Calu3 (cell line): ENCODE measurements at regions not wholly inside any gene's neighbourhood (a gene's known extent, or its start where the extent isn't known, plus 50 kb on each side); places are given as distances from the start of the nearest gene placed in this dataset.

Source experiments
- BruUV-seq: library from RNA; stranded (reverse); fragments of 400-500 nt; replicated peaks from 2 replicates; lab custom pipeline; 2021; lab: Mats Ljungman, UMichigan
- CTCF ChIA-PET: fragments of 300-600 bp; sonication (Branson Sonifier 250); formaldehyde crosslinking; loops from one replicate; lab custom pipeline; 2022; ENCODE audit warnings: antibody characterized with exemption; lab: Charles Lee
- DNase-seq: peaks from one replicate; pipeline ENCODE4 v3.0.0; 2022
- H3K27ac Mint-ChIP-seq: one replicate; pipeline ENCODE4 v1.8.0; 2022; ENCODE audit warnings: mixed read lengths; ENCODE audit not compliant: unreplicated experiment
- H3K27me3 Mint-ChIP-seq: one replicate; pipeline ENCODE4 v1.8.0; 2022; ENCODE audit warnings: mixed read lengths; ENCODE audit not compliant: unreplicated experiment
- H3K36me3 Mint-ChIP-seq: one replicate; pipeline ENCODE4 v1.8.0; 2022; ENCODE audit warnings: mild to moderate bottlenecking, moderate library complexity, mixed read lengths; ENCODE audit not compliant: insufficient read depth, unreplicated experiment
- H3K4me1 Mint-ChIP-seq: one replicate; pipeline ENCODE4 v1.8.0; 2022; ENCODE audit warnings: mild to moderate bottlenecking, low read depth, mixed read lengths; ENCODE audit not compliant: unreplicated experiment
- H3K4me3 Mint-ChIP-seq: one replicate; pipeline ENCODE4 v1.8.0; 2022; ENCODE audit warnings: mild to moderate bottlenecking, low read depth, moderate library complexity, mixed read lengths; ENCODE audit not compliant: unreplicated experiment
- H3K9me3 Mint-ChIP-seq: one replicate; pipeline ENCODE4 v1.8.0; 2022; ENCODE audit warnings: low read depth, mixed read lengths; ENCODE audit not compliant: unreplicated experiment
- intact Hi-C: fragments of 100-400 bp; cut with micrococcal nuclease; formaldehyde crosslinking; loops from one replicate; pipeline ENCODE4 v1.10.0; 2022; ENCODE audit not compliant: unreplicated experiment
- TF ChIP-seq, protein P1 (sequence below): fragments of 200-600 bp; IDR thresholded peaks from one replicate; pipeline ENCODE4 v1.8.0; 2022; ENCODE audit warnings: antibody characterized with exemption; ENCODE audit not compliant: unreplicated experiment

DNA sequence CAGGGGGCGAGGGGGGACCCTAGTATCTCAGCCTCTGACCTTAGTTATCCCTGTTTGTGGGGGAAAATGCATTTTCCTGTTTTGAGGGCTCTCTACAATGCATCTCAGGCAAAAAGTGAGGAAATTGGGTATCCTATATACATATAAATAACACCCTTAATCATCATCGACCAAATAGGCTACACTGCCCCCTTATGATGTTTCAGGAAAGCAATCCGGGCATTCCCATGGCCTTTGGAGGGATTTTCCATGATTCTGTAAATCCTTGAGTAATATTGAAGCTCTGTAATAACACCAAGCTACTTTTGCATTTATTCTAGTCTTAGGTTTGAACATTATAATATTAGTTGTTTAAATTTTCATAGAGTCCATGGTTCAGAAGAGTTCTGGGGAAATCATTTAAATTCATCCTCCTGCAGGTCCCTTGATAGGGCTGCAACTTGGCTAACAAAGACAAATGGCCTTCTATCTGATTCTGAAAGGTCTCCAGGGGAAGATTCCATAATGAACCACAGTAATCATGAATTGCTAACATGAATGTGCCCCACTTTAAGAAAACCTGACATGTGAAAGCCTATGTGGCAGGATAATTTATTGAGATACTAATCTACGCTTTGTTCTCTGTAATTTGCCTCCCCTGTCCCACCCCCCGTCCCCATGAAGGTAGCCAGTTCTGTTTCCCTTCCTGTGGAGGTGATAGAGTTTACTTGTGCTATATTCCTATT is 91.5 kb upstream of the SCOC start:
- TF ChIP-seq, protein P1, sequence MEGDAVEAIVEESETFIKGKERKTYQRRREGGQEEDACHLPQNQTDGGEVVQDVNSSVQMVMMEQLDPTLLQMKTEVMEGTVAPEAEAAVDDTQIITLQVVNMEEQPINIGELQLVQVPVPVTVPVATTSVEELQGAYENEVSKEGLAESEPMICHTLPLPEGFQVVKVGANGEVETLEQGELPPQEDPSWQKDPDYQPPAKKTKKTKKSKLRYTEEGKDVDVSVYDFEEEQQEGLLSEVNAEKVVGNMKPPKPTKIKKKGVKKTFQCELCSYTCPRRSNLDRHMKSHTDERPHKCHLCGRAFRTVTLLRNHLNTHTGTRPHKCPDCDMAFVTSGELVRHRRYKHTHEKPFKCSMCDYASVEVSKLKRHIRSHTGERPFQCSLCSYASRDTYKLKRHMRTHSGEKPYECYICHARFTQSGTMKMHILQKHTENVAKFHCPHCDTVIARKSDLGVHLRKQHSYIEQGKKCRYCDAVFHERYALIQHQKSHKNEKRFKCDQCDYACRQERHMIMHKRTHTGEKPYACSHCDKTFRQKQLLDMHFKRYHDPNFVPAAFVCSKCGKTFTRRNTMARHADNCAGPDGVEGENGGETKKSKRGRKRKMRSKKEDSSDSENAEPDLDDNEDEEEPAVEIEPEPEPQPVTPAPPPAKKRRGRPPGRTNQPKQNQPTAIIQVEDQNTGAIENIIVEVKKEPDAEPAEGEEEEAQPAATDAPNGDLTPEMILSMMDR = no peak
- Mint-ChIP-seq H3K27ac (no peak overlapping the region), H3K4me1 (no peaks in the 10 kb centered on the region), H3K4me3 (no peak overlapping the region), H3K9me3 (no peaks in the 10 kb centered on the region), H3K36me3 (no peaks in the 10 kb centered on the region), H3K27me3 (peaks cover 38% of the 10 kb centered on the region)
- BruUV-seq = no TSS peak
- no peak for DNase-seq
- CTCF ChIA-PET = no interaction called here
- intact Hi-C loops = loop anchor here (5.0 kb wide), 1 partner anchor 625 kb away; no protein-coding TSS in a partner anchor

DNA sequence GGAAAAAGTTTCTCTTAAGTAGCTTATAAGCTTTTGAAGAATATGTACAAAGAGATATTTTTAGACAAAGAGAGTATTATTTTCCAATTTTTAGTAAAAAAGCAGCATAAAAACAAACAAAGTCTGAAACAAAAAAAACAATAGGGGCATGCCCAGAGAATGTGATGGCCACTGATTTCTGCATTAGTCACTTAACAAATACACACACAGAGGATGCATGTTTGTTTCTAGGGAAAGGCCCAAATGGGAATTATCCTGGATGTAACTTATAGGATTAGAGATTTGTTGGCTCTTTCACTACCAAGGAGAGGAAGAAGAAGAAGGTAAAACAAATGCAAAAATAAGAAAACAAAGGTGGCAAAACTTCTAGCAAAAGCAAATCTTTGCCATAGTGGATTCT is 95.9 kb upstream of the SCOC start:
- CTCF ChIA-PET = no interaction called here
- no TSS peak for BruUV-seq
- intact Hi-C loops = no loop called here
- H3K36me3 Mint-ChIP-seq = no peaks in the 10 kb centered on the region
- H3K27ac Mint-ChIP-seq = no peak overlapping the region
- H3K4me1 Mint-ChIP-seq = no peaks in the 10 kb centered on the region
- no peak for DNase-seq
- H3K27me3 Mint-ChIP-seq = peaks cover 12% of the 10 kb centered on the region
- TF ChIP-seq, protein P1 = no peak
- no peak overlapping the region for H3K4me3 Mint-ChIP-seq
- H3K9me3 Mint-ChIP-seq = no peaks in the 10 kb centered on the region

DNA sequence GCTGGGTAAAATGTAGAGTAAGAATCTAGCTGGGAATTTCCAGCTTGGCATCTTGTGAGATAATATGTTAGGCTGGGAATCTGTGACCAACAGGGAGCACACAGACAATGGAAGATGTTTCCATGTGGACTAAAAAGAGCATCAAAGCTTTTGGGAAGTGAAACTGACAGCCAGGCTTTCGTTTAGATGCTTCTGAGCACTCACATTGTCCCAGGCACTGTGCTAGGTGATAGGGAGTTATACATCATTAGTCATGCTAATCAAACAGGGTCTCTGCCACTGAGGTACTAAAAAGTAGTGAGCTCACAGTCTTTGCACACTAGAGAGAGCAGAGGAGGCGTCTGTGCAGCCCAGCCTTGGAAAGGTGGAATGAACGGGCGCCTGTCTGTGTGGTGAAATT is 101.9 kb upstream of the SCOC start:
- BruUV-seq = no TSS peak
- TF ChIP-seq, protein P1 = no peak
- Mint-ChIP-seq H3K9me3 (no peaks in the 10 kb centered on the region), H3K27me3 (peaks cover 12% of the 10 kb centered on the region), H3K4me3 (no peak overlapping the region), H3K36me3 (no peaks in the 10 kb centered on the region), H3K4me1 (peaks cover 16% of the 10 kb centered on the region), H3K27ac (no peak overlapping the region)
- intact Hi-C loops = no loop called here
- CTCF ChIA-PET = no interaction called here
- DNase-seq = no peak

DNA sequence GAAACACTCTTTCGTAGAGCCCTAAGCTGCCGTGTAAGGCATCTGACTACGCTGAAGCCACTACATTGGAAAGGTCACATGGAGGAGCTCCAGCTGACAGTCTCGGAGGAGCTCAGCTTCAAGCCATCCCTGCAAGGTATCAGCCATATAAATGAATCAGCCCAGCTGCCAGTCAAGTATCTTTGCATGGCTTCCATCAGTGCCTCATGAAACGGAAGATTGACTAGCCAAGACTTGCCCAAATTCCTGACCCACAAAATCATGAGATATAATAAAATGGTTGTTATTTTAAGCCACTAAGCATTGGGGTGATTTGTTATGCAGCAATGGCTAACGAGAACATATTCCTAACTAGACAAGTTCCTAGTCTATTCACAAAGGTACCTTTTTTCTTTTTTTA is 104.1 kb upstream of the SCOC start:
- no TSS peak for BruUV-seq
- Mint-ChIP-seq H3K4me3 (no peak overlapping the region), H3K36me3 (no peaks in the 10 kb centered on the region), H3K9me3 (no peaks in the 10 kb centered on the region), H3K4me1 (peaks cover 20% of the 10 kb centered on the region), H3K27me3 (peaks cover 12% of the 10 kb centered on the region), H3K27ac (no peak overlapping the region)
- TF ChIP-seq, protein P1 = no peak
- no peak for DNase-seq
- CTCF ChIA-PET = no interaction called here
- intact Hi-C loops = no loop called here
